HepG2 (cell line): ENCODE measurements at regions not wholly inside any gene's neighbourhood (a gene's known extent, or its start where the extent isn't known, plus 50 kb on each side); places are given as distances from the start of the nearest gene placed in this dataset.

ENCODE experiments used
- AHDC1 ChIP-seq: sonication (generic); formaldehyde crosslinking; IDR thresholded peaks from 2 replicates; pipeline ENCODE4 v1.5.1; 2020; ENCODE audit warnings: mild to moderate bottlenecking, missing genetic modification reagents, borderline replicate concordance
- EP300 ChIP-seq, 3 experiments: sonication (generic) in 1 of 3; formaldehyde crosslinking in 1 of 3; IDR thresholded peaks; 2 replicates each; pipeline versions ENCODE4 v1.5.1 to v1.6.1; 2011 to 2020; ENCODE audit warnings: low read depth in 2 of 3, low read length in 2 of 3, borderline replicate concordance in 1 of 3, improper control_type of control experiment in 1 of 3, mild to moderate bottlenecking in 1 of 3, missing genetic modification reagents in 1 of 3, moderate library complexity in 1 of 3
- ERF ChIP-seq: IDR thresholded peaks from 2 replicates; pipeline ENCODE4 v1.6.1; 2018; ENCODE audit warnings: missing biosample characterization, missing genetic modification reagents
- EZH2 ChIP-seq: conservative IDR thresholded peaks from 2 replicates; pipeline ENCODE4 v1.6.1; 2012; ENCODE audit warnings: mild to moderate bottlenecking, low read depth, low read length, moderate library complexity
- GABPA ChIP-seq, 2 experiments: IDR thresholded peaks; 2 replicates each; pipeline ENCODE4 v1.6.1; 2011 to 2016; ENCODE audit warnings: low read depth in 2 of 2, low read length in 1 of 2, missing biosample characterization in 1 of 2, missing genetic modification characterization in 1 of 2
- HNF1B ChIP-seq: sonication (generic); formaldehyde crosslinking; IDR thresholded peaks from 2 replicates; pipeline ENCODE4 v1.5.1; 2020; ENCODE audit warnings: mild to moderate bottlenecking, moderate library complexity, missing genetic modification reagents
- KAT2B ChIP-seq: fragments of 150-350 bp; IDR thresholded peaks from 2 replicates; pipeline ENCODE4 v1.6.1; 2014; ENCODE audit warnings: low read depth, low read length, borderline replicate concordance
- NFE2L2 ChIP-seq: fragments of 150-350 bp; IDR thresholded peaks from 2 replicates; pipeline ENCODE4 v1.6.1; 2014; ENCODE audit warnings: low read length
- POLR2AphosphoS5 ChIP-seq: IDR thresholded peaks from 2 replicates; pipeline ENCODE4 v1.6.1; 2012; ENCODE audit warnings: low read depth, low read length
- SRSF1 ChIP-seq: fragments of 200-400 bp; formaldehyde crosslinking; optimal IDR thresholded peaks from 2 replicates; pipeline ENCODE3; 2017; ENCODE audit warnings: mild to moderate bottlenecking, low read depth, low read length, moderate library complexity
- ZNF232 ChIP-seq: sonication (generic); formaldehyde crosslinking; IDR thresholded peaks from 2 replicates; pipeline ENCODE4 v1.4.0; 2020; ENCODE audit warnings: missing genetic modification reagents, borderline replicate concordance
- ZNF598 ChIP-seq: sonication (generic); formaldehyde crosslinking; IDR thresholded peaks from 2 replicates; pipeline ENCODE4 v1.5.1; 2020; ENCODE audit warnings: mild to moderate bottlenecking, missing genetic modification reagents, borderline replicate concordance
- TF ChIP-seq, protein P1 (sequence below): sonication (generic); formaldehyde crosslinking; IDR thresholded peaks from 2 replicates; pipeline ENCODE4 v1.5.0; 2020; ENCODE audit warnings: missing genetic modification reagents, mild to moderate bottlenecking, borderline replicate concordance

GRCh38 chr6:21955951-21956350 is 340.9 kb downstream of the PRL start:
- TF ChIP-seq ZNF232 = no peak
- TF ChIP-seq ZNF598 (CRISPR knock-in tag) = no peak
- TF ChIP-seq EP300 (IDR thresholded peaks at IDR 0.05; ENCODE audit: low read depth in 2 of 2, low read length in 2 of 2) = no peak
- no peak for TF ChIP-seq EP300 (CRISPR knock-in tag; IDR thresholded peaks at IDR 0.05; ENCODE audit: borderline replicate concordance)
- no peak for TF ChIP-seq GABPA (IDR thresholded peaks at IDR 0.05; ENCODE audit: low read depth, low read length)
- no peak for TF ChIP-seq GABPA (CRISPR knock-in tag; IDR thresholded peaks at IDR 0.05; ENCODE audit: low read depth)
- no peak for TF ChIP-seq HNF1B (CRISPR knock-in tag)
- no peak for TF ChIP-seq EZH2
- no peak for TF ChIP-seq KAT2B
- TF ChIP-seq, protein P1, sequence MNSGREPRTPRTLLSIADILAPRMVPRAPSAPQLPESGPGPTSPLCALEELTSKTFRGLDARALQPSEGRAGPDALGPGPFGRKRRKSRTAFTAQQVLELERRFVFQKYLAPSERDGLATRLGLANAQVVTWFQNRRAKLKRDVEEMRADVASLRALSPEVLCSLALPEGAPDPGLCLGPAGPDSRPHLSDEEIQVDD (CRISPR knock-in tag) = no peak
- TF ChIP-seq SRSF1 = no peak
- no peak for TF ChIP-seq ERF (CRISPR knock-in tag)
- TF ChIP-seq AHDC1 (CRISPR knock-in tag) = no peak
- TF ChIP-seq NFE2L2 = no peak
- TF ChIP-seq POLR2AphosphoS5 = no peak
